DND-41 (cell line): ENCODE measurements at regions not wholly inside any gene's neighbourhood (a gene's known extent, or its start where the extent isn't known, plus 50 kb on each side); places are given as distances from the start of the nearest gene placed in this dataset.

ENCODE experiments used
- CTCF ChIP-seq: IDR thresholded peaks from 2 replicates; pipeline ENCODE4 v1.5.1; 2012; ENCODE audit warnings: borderline replicate concordance, low read length, moderate library complexity, mild to moderate bottlenecking; ENCODE audit not compliant: poor library complexity, severe bottlenecking; ENCODE audit errors: extremely low read depth
- EZH2 ChIP-seq: IDR thresholded peaks from 3 replicates; pipeline ENCODE4 v1.6.1; 2012; ENCODE audit warnings: borderline replicate concordance, low read depth, mild to moderate bottlenecking, moderate library complexity, low read length, inconsistent platforms; ENCODE audit not compliant: severe bottlenecking

DNA sequence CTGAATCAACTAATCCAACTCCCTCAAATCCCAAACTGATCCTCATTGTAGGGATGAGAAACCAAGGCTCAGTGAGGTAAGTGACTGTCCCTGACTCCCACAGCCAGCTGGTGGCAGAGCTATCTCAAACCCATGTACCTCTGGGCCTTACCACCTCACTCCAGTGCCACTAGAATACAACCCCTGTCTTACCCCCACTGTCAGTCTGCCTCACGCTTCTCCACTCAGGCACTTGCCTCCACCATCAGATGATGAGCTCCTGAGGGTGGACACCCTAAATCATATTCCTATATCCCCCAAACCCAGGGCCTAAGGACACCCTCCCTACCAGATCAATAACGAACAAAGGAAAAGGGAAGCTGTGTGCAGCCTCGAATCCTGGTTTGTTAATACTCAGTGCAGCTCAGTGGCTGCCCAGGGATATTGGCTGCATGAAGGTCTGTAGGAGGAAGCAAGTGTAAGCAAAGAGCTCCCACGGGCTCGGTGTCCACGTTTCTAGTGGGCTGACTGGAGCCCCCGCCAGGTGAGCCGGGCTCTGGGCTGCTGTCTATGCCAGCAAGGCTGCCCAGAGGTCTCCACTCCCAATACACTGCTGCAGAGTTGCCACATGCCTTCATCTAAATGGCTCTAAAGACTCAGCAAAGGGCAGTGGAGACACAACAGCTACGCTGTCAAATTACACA lies 533.4 kb downstream of the MATN1 start:
- TF ChIP-seq CTCF (no peak), EZH2 (no peak)
